Uterus (tissue), 2 donors: ENCODE measurements at regions not wholly inside any gene's neighbourhood (a gene's known extent, or its start where the extent isn't known, plus 50 kb on each side); places are given as distances from the start of the nearest gene placed in this dataset.

ENCODE experiments used
- POLR2A ChIP-seq, 2 donors: fragments of 450-650 bp; IDR thresholded peaks; one replicate each; pipeline ENCODE4 v1.6.1; 2016; ENCODE audit warnings: antibody characterized with exemption in 2 of 2, mild to moderate bottlenecking in 1 of 2, moderate library complexity in 1 of 2
- TF ChIP-seq, protein P1 (sequence below), 4 experiments: fragments of 200-600 bp in 2 of 4; fragments of 450-650 bp in 2 of 4; sonication (generic) in 2 of 4; IDR thresholded peaks; one replicate each; pipeline ENCODE4 v1.5.1; 2016 to 2019; ENCODE audit warnings: antibody characterized with exemption in 4 of 4, mild to moderate bottlenecking in 2 of 4, moderate library complexity in 1 of 4

DNA sequence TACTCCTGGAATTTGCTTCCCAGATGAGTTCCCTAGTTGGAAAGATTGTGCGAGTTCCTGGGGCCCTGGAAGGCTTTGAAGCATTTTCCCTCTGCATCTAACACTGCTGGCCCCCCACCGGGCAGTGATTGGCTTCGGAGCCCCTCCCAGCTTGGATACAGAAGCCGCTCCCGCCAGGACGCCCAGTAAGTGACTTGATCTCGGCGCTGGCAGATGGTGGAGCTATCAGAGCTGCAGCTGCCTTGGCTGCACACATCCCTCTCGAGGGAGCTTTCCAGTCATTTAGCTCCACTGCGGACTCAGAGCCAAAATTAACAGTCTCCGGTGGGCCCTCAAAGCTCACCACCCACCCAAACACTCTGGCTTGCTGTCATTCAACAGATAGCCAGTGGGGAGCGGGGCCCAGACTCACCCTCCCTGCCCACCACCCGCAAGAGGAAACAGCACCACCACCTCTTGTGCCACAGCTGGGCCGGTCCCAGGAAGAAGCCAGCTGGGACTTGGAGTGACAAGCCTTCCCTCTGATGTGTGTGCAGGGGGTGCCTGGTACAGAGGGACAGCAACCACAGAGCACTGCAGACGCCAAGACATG, 162.3 kb downstream of the TRIM29 start:
- TF ChIP-seq, protein P1, sequence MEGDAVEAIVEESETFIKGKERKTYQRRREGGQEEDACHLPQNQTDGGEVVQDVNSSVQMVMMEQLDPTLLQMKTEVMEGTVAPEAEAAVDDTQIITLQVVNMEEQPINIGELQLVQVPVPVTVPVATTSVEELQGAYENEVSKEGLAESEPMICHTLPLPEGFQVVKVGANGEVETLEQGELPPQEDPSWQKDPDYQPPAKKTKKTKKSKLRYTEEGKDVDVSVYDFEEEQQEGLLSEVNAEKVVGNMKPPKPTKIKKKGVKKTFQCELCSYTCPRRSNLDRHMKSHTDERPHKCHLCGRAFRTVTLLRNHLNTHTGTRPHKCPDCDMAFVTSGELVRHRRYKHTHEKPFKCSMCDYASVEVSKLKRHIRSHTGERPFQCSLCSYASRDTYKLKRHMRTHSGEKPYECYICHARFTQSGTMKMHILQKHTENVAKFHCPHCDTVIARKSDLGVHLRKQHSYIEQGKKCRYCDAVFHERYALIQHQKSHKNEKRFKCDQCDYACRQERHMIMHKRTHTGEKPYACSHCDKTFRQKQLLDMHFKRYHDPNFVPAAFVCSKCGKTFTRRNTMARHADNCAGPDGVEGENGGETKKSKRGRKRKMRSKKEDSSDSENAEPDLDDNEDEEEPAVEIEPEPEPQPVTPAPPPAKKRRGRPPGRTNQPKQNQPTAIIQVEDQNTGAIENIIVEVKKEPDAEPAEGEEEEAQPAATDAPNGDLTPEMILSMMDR (IDR thresholded peaks at IDR 0.05) = no peak
- no peak for TF ChIP-seq POLR2A (IDR thresholded peaks at IDR 0.05)
